ENCODE measurements at regions not wholly inside any gene's neighbourhood (a gene's known extent, or its start where the extent isn't known, plus 50 kb on each side); places are given as distances from the start of the nearest gene placed in this dataset.

GRCh38 chr16:26649381-26650045 is 417.2 kb upstream of the C16orf82 start:
- no peak for DNase-seq (ENCODE audit: low read depth, low spot score)

- no peak for DNase-seq (ENCODE audit: low read depth, low spot score)
These were observed 415.3 kb upstream of the C16orf82 start for GRCh38 chr16:26651464-26651863.

GRCh38 chr16:26651884-26652283 is 414.8 kb upstream of the C16orf82 start:
- DNase-seq (ENCODE audit: low read depth, low spot score), result no peak

- DNase-seq (ENCODE audit: low read depth, low spot score), result no peak
These were observed 408.2 kb upstream of the C16orf82 start for GRCh38 chr16:26658486-26658885.

- no peak for DNase-seq (ENCODE audit: low read depth, low spot score)
These were observed 407.8 kb upstream of the C16orf82 start for GRCh38 chr16:26658915-26659314.

- no peak for DNase-seq (ENCODE audit: low read depth, low spot score)
These were observed 402.6 kb upstream of the C16orf82 start for GRCh38 chr16:26664086-26664485.

GRCh38 chr16:26665166-26665939 is 401.4 kb upstream of the C16orf82 start:
- no peak for DNase-seq (ENCODE audit: low read depth, low spot score)

GRCh38 chr16:26666486-26666885 is 400.2 kb upstream of the C16orf82 start:
- no peak for DNase-seq (ENCODE audit: low read depth, low spot score)

GRCh38 chr16:26667307-26667706 is 399.4 kb upstream of the C16orf82 start:
- no peak for DNase-seq (ENCODE audit: low read depth, low spot score)

- DNase-seq (ENCODE audit: low read depth, low spot score), result no peak
These were observed 398.7 kb upstream of the C16orf82 start for GRCh38 chr16:26668026-26668425.

- no peak for DNase-seq (ENCODE audit: low read depth, low spot score)
These were observed 394.5 kb upstream of the C16orf82 start for GRCh38 chr16:26672206-26672605.

GRCh38 chr16:26673011-26673410 is 393.7 kb upstream of the C16orf82 start:
- DNase-seq (ENCODE audit: low read depth, low spot score), result no peak

GRCh38 chr16:26680671-26681070 is 386.1 kb upstream of the C16orf82 start:
- no peak for DNase-seq (ENCODE audit: low read depth, low spot score)

GRCh38 chr16:26688105-26688504 is 378.6 kb upstream of the C16orf82 start:
- DNase-seq (ENCODE audit: low read depth, low spot score), result no peak

GRCh38 chr16:26688699-26689098 is 378.0 kb upstream of the C16orf82 start:
- no peak for DNase-seq (ENCODE audit: low read depth, low spot score)

GRCh38 chr16:26692658-26693057 is 374.1 kb upstream of the C16orf82 start:
- DNase-seq (ENCODE audit: low read depth, low spot score), result no peak

GRCh38 chr16:26697807-26698206 is 368.9 kb upstream of the C16orf82 start:
- no peak for DNase-seq (ENCODE audit: low read depth, low spot score)

- no peak for DNase-seq (ENCODE audit: low read depth, low spot score)
These were observed 366.5 kb upstream of the C16orf82 start for GRCh38 chr16:26700250-26700649.

GRCh38 chr16:26701243-26701886 is 365.4 kb upstream of the C16orf82 start:
- no peak for DNase-seq (ENCODE audit: low read depth, low spot score)

GRCh38 chr16:26705346-26705745 is 361.4 kb upstream of the C16orf82 start:
- no peak for DNase-seq (ENCODE audit: low read depth, low spot score)

- no peak for DNase-seq (ENCODE audit: low read depth, low spot score)
These were observed 358.3 kb upstream of the C16orf82 start for GRCh38 chr16:26708428-26708827.

- DNase-seq (ENCODE audit: low read depth, low spot score), result no peak
These were observed 357.6 kb upstream of the C16orf82 start for GRCh38 chr16:26709175-26709574.

- DNase-seq (ENCODE audit: low read depth, low spot score), result no peak
These were observed 357.0 kb upstream of the C16orf82 start for GRCh38 chr16:26709754-26710153.
